Activated CD8-positive, alpha-beta T cell treated with anti-CD3 and anti-CD28 coated beads, Interleukin-2, amount 10 ng/mL, durations not matched to agents 7 days and 5 days (primary cell): ENCODE measurements at regions not wholly inside any gene's neighbourhood (a gene's known extent, or its start where the extent isn't known, plus 50 kb on each side); places are given as distances from the start of the nearest gene placed in this dataset.
"Not testable (repeated sequence)": the region's sequence is repeated elsewhere in the genome, so short reads cannot be mapped to it uniquely, and the experiment has no call there.

Source experiments
- ATAC-seq: fragments of 150-1000 bp; cut with Tn5 transposase; one replicate; pipeline ENCODE4 v1.10.0; 2021; ENCODE audit warnings: moderate library complexity
- CTCF ChIA-PET: fragments of 350-600 bp; sonication (Branson Sonifier 250); formaldehyde crosslinking; loops from one replicate; lab custom pipeline; 2021; ENCODE audit warnings: antibody characterized with exemption; lab: Charles Lee
- POLR2A ChIA-PET: fragments of 350-600 bp; sonication (Branson Sonifier 250); formaldehyde crosslinking; loops from one replicate; lab custom pipeline; 2021; ENCODE audit warnings: antibody characterized with exemption; lab: Charles Lee
- DNase-seq: peaks from one replicate; pipeline ENCODE4 v3.0.0-alpha.2; 2020
- H3K27ac Mint-ChIP-seq: one replicate; pipeline ENCODE4 v1.8.0; 2021; ENCODE audit warnings: mild to moderate bottlenecking, mixed read lengths
- H3K27me3 Mint-ChIP-seq: one replicate; pipeline ENCODE4 v1.8.0; 2021; ENCODE audit warnings: low read depth, mixed read lengths
- H3K36me3 Mint-ChIP-seq: one replicate; pipeline ENCODE4 v1.8.0; 2021; ENCODE audit warnings: low read depth, mixed read lengths
- H3K4me1 Mint-ChIP-seq: one replicate; pipeline ENCODE4 v1.8.0; 2021; ENCODE audit warnings: low read depth, mixed read lengths
- H3K4me3 Mint-ChIP-seq: one replicate; pipeline ENCODE4 v1.8.0; 2021; ENCODE audit warnings: mild to moderate bottlenecking, mixed read lengths
- H3K9me3 Mint-ChIP-seq: one replicate; pipeline ENCODE4 v1.8.0; 2022; ENCODE audit warnings: mixed read lengths; ENCODE audit not compliant: insufficient read depth

DNA sequence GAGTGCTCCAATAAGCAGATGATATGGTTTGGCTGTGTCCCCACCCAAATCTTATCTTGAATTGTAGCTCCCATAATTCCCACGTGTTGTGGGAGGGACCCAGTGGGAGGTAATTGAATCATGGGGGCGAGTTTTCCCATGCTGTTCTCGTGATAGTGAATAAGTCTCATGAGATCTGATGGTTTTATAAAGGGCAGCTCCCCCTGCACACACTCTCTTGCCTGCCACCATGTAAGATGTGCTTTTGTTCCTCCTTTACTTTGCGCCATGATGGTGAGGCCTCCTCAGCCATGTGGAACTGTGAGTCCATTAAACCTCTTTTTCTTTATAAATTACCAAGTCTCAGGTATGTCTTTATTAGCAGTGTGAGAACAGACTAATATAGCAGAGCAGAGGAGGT lies 142.5 kb downstream of the ADSS2 start:
- DNase-seq, H3K27ac Mint-ChIP-seq, H3K9me3 Mint-ChIP-seq, H3K27me3 Mint-ChIP-seq, POLR2A ChIA-PET, ATAC-seq, H3K4me3 Mint-ChIP-seq, H3K4me1 Mint-ChIP-seq, H3K36me3 Mint-ChIP-seq: not testable (repeated sequence)
- CTCF ChIA-PET: interaction anchor here (1.2 kb wide), 1 partner anchor 10 kb away, joined by 4 read pairs; no protein-coding TSS in a partner anchor

DNA sequence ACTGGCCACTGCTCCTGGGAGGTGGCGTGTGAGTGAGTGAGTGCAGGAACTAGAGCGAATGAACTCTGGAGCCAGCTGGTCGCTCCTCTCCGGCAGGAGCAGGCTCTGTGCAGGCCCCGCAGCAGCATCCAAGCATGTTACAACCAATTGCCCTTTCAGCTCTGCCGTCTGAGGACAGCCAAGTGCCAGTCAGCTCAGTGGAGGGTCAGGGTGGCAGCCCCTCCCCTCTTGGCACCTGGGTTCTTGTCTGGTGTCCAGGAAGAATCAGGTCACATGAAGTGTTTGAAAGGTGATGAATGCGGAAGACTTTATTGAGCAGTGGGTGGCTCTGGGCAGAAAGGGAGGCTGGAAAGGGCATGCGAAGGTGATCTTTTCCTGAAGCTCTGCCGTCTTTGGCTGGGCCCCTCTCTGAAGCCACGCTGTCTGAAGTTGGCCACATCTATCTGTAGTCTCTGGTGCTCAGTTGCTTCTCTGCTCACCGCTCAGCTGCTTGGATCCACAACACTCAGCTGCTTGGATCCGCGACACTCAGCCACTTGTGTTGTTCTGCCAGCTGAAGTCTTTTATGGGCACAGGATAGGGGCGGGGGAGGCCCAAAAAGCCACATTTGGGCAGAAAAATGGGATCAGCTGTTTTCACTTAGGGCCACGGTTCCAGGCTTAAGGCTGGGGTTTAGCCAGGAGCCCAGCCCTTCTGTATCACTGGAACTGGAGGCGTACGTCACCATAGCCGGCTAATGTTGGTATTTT lies 139.8 kb downstream of the ADSS2 start:
- Mint-ChIP-seq H3K27me3 (peaks cover 5% of the 10 kb centered on the region), H3K4me1 (no peaks in the 10 kb centered on the region), H3K4me3 (no peak overlapping the region), H3K36me3 (no peaks in the 10 kb centered on the region), H3K9me3 (peaks cover 4% of the 10 kb centered on the region), H3K27ac (no peak overlapping the region)
- POLR2A ChIA-PET: no interaction called here
- CTCF ChIA-PET: interaction anchor here (1.0 to 1.2 kb wide), 2 partner anchors 11 to 13 kb away, joined by 3 read pairs; no protein-coding TSS in a partner anchor
- ATAC-seq: no peak
- DNase-seq: peak; percentile 8

DNA sequence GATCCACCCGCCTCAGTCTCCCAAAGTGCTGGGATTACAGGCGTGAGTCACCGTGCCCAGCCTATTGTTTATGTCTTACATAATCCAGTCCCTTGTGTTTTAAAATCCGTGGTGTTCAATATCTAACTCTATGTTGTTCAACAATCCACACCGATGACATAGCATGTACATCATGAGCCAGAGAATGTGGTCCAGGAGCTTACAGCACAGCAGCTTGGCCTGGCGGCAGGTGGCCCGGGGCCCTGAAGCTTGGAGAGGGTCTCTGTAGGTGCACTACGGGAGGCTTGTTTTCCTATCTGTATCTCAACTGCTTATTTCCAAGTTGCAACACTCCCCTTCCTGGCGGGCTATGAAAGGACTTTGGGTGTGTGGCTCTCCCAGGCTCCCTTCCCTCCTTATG lies 138.4 kb downstream of the ADSS2 start:
- no peaks in the 10 kb centered on the region for H3K9me3 Mint-ChIP-seq
- peak; percentile 6 for DNase-seq
- POLR2A ChIA-PET: no interaction called here

DNA sequence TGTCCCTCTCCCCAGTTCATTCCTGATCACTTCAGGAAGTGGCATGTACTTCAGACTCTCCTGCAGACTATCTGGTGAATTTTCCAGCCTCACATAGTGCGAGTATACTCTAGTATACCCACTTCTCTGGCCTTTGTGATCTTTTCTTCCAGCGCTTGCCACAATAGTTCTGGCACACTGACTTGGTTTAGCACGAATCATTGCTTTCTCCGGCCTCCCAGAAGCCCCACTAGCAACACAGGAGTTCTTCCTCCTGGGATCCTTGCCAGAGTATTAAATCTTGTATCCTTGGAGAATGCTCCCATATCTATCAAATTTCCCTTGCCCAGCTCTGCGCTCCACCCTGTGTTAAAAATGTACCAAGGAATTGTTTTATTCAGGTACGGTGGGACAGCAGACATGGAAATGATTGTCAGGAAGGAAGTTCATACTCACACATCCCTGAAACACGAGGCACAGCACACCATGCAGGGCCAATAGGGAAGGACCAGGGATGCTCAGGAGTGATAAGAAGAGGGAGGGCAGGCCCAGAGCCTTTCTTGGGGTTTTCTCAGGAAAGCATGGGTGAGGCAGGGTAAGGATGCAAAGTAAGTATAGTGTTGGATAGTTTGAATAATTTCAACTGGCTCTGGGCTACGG lies 136.7 kb downstream of the ADSS2 start:
- H3K27me3 Mint-ChIP-seq: peaks cover 2% of the 10 kb centered on the region
- H3K36me3 Mint-ChIP-seq: peaks cover 6% of the 10 kb centered on the region
- ATAC-seq (no peak), DNase-seq (peak; percentile 9)
- H3K4me3 Mint-ChIP-seq: no peak overlapping the region
- POLR2A ChIA-PET: no interaction called here
- H3K9me3 Mint-ChIP-seq: no peaks in the 10 kb centered on the region
- peaks cover 19% of the 10 kb centered on the region for H3K4me1 Mint-ChIP-seq
- CTCF ChIA-PET: no interaction called here
- no peak overlapping the region for H3K27ac Mint-ChIP-seq

More for the DNA sequence above, 138.4 kb downstream of the ADSS2 start:
- CTCF ChIA-PET: no interaction called here
- Mint-ChIP-seq H3K4me1 (peaks cover 4% of the 10 kb centered on the region), H3K4me3 (no peak overlapping the region), H3K27me3 (peaks cover 2% of the 10 kb centered on the region), H3K27ac (no peak overlapping the region), H3K36me3 (no peaks in the 10 kb centered on the region)
- ATAC-seq: no peak

DNA sequence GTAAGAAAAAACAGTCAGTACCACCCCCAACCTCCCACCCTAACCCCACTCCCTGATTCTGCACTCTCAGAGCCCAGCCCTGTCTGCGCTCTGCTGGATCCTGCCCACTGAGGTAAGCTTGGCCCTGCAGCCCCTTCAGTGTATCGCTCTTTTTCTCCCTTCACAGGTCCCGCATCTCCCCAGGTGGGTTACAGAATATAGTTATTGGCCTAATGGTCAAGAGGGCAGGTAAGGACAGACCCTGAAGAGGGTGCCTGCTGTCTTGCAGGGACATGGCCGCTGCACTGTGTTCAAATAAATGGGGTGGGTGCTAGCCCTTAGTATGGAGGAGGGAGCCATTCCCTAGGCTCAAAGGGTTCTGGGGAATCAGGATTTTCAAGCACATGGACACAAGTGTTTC lies 135.7 kb downstream of the ADSS2 start:
- H3K4me3 Mint-ChIP-seq: no peak overlapping the region
- DNase-seq: peak; percentile 13
- no peaks in the 10 kb centered on the region for H3K27me3 Mint-ChIP-seq
- no peaks in the 10 kb centered on the region for H3K9me3 Mint-ChIP-seq
- ATAC-seq: no peak
- ChIA-PET CTCF (no interaction called here), POLR2A (interaction anchor here (0.6 kb wide), 1 partner anchor 288 kb away, joined by 3 read pairs; no protein-coding TSS in a partner anchor)
- no peak overlapping the region for H3K27ac Mint-ChIP-seq
- peaks cover 24% of the 10 kb centered on the region for H3K4me1 Mint-ChIP-seq
- H3K36me3 Mint-ChIP-seq: peaks cover 6% of the 10 kb centered on the region

DNA sequence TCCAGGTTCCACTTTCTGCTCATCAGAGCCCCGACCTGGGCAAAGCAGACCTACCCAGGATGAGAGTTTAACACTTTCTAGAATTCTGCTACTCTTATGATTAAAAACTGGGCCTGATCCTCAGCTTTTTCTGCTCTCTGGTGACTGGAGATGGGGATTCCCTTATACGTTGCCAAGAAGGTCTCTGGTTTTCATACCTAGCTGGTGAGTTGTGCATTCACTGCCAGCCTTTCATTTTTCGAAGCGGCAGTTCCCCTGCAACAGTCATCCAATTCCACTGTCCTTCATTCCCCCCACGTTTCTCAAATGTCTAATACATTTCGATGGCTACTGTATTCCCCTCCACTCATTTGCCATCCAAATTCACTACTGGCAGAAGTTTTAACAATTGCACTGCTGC lies 135.3 kb downstream of the ADSS2 start:
- Mint-ChIP-seq H3K36me3 (peaks cover 6% of the 10 kb centered on the region), H3K27me3 (no peaks in the 10 kb centered on the region), H3K27ac (no peak overlapping the region), H3K4me3 (no peak overlapping the region), H3K9me3 (no peaks in the 10 kb centered on the region), H3K4me1 (peaks cover 25% of the 10 kb centered on the region)
- ATAC-seq: no peak
- DNase-seq: peak; percentile 9
- CTCF ChIA-PET: no interaction called here
- POLR2A ChIA-PET: interaction anchor here (0.6 kb wide), 1 partner anchor 289 kb away, joined by 3 read pairs; no protein-coding TSS in a partner anchor

DNA sequence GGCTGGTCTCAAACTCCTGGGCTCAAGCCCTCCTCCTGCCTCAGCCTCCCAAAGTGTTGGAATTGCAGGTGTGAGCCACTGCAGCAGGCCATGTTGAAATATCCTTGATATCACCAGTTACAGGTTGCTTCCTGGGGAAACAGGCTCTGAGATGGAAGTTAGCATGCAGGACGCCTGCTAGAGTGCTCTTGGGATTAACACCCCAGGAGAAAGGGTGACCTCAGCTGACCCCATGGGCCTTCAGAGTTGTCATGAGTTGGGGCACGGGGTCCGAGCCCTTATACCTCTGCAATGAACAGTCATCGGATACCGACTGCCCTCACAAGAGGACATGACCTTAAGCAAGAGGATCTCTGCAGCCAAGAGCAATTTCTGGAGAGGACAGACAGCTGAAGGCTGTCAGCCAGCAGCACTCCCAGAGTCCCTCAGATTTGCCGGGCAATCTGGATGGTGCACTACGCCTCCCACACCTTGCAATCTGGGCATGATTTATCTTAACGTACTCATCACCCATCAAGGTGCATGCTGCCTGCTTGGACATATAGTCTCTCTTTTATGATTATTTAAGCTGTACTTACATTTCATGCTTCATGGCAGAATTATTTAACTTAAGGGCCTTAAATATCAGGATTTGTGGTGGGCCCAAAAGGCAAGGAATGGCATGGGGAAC lies 134.6 kb downstream of the ADSS2 start:
- H3K27ac Mint-ChIP-seq: peak overlapping the region; percentile 15
- peaks cover 6% of the 10 kb centered on the region for H3K36me3 Mint-ChIP-seq
- peaks cover 32% of the 10 kb centered on the region for H3K4me1 Mint-ChIP-seq
- H3K27me3 Mint-ChIP-seq: no peaks in the 10 kb centered on the region
- H3K4me3 Mint-ChIP-seq: no peak overlapping the region
- ChIA-PET POLR2A (interaction anchor here (0.6 to 0.8 kb wide), 2 partner anchors 134 to 289 kb away, joined by 3 read pairs; no protein-coding TSS in a partner anchor), CTCF (interaction anchor here (1.3 kb wide), 1 partner anchor 17 kb away, joined by 4 read pairs; no protein-coding TSS in a partner anchor)
- ATAC-seq: no peak
- H3K9me3 Mint-ChIP-seq: no peaks in the 10 kb centered on the region
- peak; percentile 17 for DNase-seq

DNA sequence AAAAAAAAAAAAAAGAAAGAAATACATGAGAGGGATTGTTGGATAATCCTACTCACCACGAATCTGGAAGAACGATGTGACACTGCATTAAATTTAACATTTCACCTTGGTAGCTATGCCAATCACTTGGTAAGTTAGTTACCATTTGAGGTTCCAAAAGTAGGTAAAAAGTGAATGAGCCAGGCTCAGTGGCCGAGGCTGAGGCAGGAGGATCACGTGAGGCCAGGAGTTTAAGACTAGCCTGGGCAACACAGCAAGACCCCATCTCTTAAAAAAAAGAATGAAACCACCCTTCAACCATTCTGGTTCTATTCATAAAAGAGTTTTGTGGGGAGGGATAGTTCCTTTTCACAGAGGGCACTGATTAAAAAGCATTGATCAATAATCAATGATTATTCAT lies 133.6 kb downstream of the ADSS2 start:
- DNase-seq: peak; percentile 15
- Mint-ChIP-seq H3K27ac (peak overlapping the region; percentile 75), H3K27me3 (no peaks in the 10 kb centered on the region), H3K4me3 (no peak overlapping the region), H3K9me3 (peaks cover 4% of the 10 kb centered on the region), H3K36me3 (peaks cover 10% of the 10 kb centered on the region), H3K4me1 (peaks cover 42% of the 10 kb centered on the region)
- CTCF ChIA-PET: interaction anchor here (1.3 kb wide), 1 partner anchor 18 kb away, joined by 4 read pairs; no protein-coding TSS in a partner anchor
- no peak for ATAC-seq
- POLR2A ChIA-PET: interaction anchor here (0.8 kb wide), 1 partner anchor 133 kb away, joined by 3 read pairs; no protein-coding TSS in a partner anchor

DNA sequence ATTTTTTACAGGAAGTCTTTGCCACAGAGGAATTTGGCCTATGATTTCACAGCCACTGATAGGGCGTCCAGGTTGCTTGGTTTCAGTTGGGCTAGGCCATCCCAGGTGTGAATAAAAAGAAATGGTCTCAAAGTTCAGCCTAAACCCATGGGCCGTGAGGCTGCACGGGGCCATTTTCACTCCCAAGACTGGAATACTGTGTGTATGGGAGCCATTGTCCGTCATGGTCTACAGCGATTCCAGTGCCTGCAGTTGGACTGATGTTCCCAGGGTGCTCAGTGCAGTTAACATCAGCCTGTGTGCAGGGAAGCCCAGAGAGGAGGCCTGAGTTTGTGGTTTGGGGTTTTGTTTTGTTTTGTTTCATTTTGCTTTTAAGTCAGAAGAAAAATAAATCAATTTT lies 133.2 kb downstream of the ADSS2 start:
- ATAC-seq (peak; percentile 28), DNase-seq (peak; percentile 32)
- Mint-ChIP-seq H3K36me3 (peaks cover 10% of the 10 kb centered on the region), H3K9me3 (peaks cover 4% of the 10 kb centered on the region), H3K4me3 (no peak overlapping the region), H3K27ac (peak overlapping the region; percentile 75), H3K4me1 (peaks cover 45% of the 10 kb centered on the region), H3K27me3 (no peaks in the 10 kb centered on the region)
- POLR2A ChIA-PET: no interaction called here
- CTCF ChIA-PET: interaction anchor here (1.3 kb wide), 1 partner anchor 19 kb away, joined by 4 read pairs; no protein-coding TSS in a partner anchor

DNA sequence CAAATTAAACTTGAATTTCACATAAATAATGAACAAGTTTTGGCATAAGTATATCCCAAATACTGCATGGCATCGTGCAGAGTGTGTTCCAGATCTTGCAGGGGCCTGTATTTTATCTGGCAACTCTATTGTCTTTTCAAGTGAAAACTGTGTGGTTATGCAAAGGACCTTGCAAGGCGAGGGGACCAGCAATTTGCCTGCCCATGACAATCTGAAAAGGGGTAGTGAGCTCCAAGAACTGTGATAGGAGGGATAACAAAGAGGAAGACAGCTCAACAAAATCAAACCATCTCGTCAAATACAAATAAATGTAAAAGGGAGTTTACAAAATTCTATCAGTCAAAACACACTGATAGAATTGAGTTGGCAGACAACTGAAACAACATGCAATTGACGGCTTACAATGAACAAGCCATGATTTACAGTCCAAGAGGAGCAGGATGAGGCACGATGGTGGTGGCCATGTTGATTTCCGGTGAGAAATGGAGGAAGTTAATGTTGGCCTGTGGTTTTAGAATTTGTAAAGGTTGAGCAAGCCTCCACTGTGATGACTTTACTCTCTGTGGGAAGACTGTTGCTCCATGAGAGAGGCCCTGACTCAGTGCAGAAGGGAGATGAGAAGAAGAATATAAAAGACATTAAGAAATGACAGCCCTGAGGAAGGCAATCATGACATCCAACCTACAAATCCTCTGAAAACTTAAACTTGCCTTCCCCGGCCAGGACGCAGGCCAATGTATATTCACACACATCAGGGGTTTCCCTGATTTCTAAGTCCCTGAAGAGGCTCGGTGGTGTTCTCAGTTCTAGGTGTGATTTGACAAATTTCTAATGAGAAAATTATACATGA lies 132.2 kb downstream of the ADSS2 start:
- no peaks in the 10 kb centered on the region for H3K27me3 Mint-ChIP-seq
- POLR2A ChIA-PET: interaction anchor here (0.9 kb wide), 1 partner anchor 132 kb away, joined by 3 read pairs; no protein-coding TSS in a partner anchor
- DNase-seq: peak; percentile 70
- CTCF ChIA-PET: interaction anchor here (1.0 kb wide), 1 partner anchor 21 kb away, joined by 3 read pairs; no protein-coding TSS in a partner anchor
- ATAC-seq: peak; percentile 82
- H3K4me3 Mint-ChIP-seq: peak overlapping the region; percentile 34
- peaks cover 13% of the 10 kb centered on the region for H3K36me3 Mint-ChIP-seq
- H3K4me1 Mint-ChIP-seq: peaks cover 53% of the 10 kb centered on the region
- peak overlapping the region; percentile 90 for H3K27ac Mint-ChIP-seq
- peaks cover 4% of the 10 kb centered on the region for H3K9me3 Mint-ChIP-seq
